Fibroblast of mammary gland (primary cell): ENCODE measurements at regions not wholly inside any gene's neighbourhood (a gene's known extent, or its start where the extent isn't known, plus 50 kb on each side); places are given as distances from the start of the nearest gene placed in this dataset.
"Not testable (repeated sequence)": the region's sequence is repeated elsewhere in the genome, so short reads cannot be mapped to it uniquely, and the experiment has no call there.

Source experiments
- DNase-seq: peaks from one replicate; pipeline ENCODE4 v3.0.0-alpha.2; 2010; ENCODE audit warnings: low read depth
- H3K4me3 ChIP-seq: 2 replicates; pipeline ENCODE4 v1.5.1; 2011; ENCODE audit warnings: low read depth, mild to moderate bottlenecking, low read length, moderate library complexity; ENCODE audit not compliant: control insufficient read depth
- TF ChIP-seq, protein P1 (sequence below): conservative IDR thresholded peaks from 2 replicates; pipeline ENCODE4 v1.5.1; 2011; ENCODE audit warnings: low read depth, low read length, inconsistent platforms; ENCODE audit not compliant: control insufficient read depth, insufficient read depth

DNA sequence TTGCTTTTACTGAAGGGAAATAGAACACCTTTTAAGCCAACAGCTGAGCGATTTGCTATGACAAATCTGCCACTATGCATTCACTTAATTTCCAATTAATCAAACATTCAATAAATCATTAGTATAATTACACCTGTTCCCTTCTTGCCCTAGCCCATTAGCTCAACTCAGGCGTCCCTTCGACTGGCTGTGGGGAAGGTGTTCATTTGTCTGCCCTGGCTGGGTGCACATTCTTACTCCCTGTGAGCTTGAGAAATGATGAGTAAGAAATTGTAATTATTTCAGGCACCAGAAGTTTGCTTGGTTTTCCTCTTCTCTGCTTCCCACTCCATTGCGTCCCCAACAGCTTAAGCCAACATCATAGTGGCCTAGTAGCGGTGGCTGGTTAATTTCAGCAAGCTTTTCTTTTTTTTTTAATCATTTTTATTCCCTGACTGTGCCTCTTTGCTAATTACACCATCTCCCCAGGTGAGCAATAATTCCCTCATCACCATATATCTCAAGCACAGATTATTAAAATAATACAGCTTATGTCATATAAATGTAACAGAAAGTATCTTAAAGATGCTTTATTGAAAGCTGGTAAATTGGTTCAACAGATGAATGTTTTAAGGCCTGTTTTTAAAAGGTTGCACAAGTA is 623.9 kb upstream of the RBFOX1 start:
- no peak overlapping the region for H3K4me3 ChIP-seq
- TF ChIP-seq, protein P1, sequence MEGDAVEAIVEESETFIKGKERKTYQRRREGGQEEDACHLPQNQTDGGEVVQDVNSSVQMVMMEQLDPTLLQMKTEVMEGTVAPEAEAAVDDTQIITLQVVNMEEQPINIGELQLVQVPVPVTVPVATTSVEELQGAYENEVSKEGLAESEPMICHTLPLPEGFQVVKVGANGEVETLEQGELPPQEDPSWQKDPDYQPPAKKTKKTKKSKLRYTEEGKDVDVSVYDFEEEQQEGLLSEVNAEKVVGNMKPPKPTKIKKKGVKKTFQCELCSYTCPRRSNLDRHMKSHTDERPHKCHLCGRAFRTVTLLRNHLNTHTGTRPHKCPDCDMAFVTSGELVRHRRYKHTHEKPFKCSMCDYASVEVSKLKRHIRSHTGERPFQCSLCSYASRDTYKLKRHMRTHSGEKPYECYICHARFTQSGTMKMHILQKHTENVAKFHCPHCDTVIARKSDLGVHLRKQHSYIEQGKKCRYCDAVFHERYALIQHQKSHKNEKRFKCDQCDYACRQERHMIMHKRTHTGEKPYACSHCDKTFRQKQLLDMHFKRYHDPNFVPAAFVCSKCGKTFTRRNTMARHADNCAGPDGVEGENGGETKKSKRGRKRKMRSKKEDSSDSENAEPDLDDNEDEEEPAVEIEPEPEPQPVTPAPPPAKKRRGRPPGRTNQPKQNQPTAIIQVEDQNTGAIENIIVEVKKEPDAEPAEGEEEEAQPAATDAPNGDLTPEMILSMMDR = no peak
- DNase-seq = no peak

DNA sequence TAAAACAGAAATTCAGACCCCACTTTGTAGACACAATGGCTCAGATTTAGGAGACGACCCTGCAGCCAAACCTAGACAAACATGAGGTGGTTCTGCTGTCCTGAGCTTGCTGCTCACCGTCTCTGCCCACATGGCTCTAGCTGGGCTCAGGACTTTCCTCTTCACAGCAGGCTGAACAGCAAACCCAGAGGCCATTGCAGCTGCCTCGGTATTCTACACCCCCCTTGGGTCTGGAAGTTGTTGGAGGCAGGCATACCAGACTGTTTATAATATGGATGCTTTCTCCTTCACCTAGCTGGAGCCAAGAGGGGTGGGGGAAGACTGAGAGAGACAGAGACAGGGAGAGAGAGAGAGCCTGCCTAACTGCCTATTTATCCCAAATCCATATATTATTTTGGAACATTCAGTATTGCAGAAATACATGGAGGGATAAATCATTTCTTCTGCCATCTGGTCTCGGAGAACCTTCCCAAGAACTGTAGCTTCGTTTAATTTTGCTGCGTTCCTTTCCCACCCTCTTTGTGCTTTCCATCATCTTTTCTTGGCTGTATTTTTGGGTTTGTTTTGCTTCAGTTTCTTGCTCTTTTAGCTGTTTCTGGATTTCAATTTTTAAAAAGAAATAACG is 628.2 kb upstream of the RBFOX1 start:
- TF ChIP-seq, protein P1 = no peak
- H3K4me3 ChIP-seq = no peak overlapping the region
- no peak for DNase-seq

DNA sequence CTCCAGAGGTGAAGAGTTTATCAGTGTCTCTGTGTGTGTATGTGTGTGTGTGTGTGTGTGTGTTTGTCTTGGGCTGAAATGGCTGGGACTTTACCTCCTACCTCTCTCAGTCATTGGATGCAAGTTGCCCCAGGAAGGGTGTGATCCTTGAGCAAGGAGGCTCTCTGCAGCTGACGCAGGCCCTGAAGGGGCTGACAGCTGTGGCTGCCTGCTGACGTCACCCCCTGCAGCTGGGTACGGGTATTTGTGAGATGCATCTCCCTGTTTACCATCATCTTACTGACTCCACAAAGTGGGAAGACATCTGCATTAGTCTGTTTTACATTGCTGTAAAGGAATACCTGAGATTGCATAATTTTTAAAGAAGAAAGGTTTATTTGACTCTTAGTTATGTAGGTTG is 631.5 kb upstream of the RBFOX1 start:
- TF ChIP-seq, protein P1 = no peak
- no peak for DNase-seq
- no peak overlapping the region for H3K4me3 ChIP-seq

DNA sequence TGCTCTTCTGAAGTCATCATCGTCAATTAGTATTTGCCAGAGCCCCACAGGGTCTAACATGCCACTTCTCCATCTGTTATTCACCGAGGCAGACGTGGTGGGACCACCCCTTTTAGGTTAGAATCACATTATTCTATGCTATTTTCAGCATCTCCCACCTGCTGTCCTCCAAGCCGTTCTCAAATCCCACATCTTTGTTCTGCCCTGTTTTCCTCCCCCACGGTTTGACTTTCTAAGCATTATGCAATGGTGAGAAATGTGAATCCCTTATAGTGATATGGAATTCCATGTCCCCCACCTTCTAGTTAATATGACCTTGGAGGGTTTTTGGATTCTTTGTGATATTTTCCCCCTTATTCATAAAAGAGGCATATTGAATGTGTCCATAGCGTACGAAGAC is 634.1 kb upstream of the RBFOX1 start:
- DNase-seq = no peak
- TF ChIP-seq, protein P1 = no peak
- no peak overlapping the region for H3K4me3 ChIP-seq

GRCh38 chr16:6695666-6696065 is 637.0 kb upstream of the RBFOX1 start:
- DNase-seq = no peak
- H3K4me3 ChIP-seq = no peak overlapping the region
- TF ChIP-seq, protein P1 = no peak

DNA sequence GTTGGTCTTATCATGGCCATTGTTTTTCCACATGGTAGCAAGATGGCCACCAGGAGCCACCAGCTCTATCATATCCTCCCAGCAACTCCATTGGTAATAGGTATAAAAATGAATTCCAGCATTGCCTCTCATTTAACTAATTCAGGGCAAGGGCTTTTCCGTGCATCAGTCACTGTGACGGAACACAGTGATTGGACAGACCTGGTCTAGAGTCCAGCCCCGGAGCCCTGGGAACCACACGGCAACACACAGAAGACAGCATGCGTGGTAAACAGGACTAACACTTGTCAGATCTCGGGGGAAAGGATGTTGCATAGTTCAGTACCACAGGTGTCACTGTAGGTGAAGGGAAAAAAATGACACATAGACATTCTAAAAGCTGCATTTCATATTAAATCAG is 638.0 kb upstream of the RBFOX1 start:
- no peak overlapping the region for H3K4me3 ChIP-seq
- TF ChIP-seq, protein P1 = no peak
- DNase-seq = no peak

GRCh38 chr16:6693418-6693817 is 639.2 kb upstream of the RBFOX1 start:
- not testable (repeated sequence) for H3K4me3 ChIP-seq, DNase-seq
